ENCODE measurements at regions not wholly inside any gene's neighbourhood (a gene's known extent, or its start where the extent isn't known, plus 50 kb on each side); places are given as distances from the start of the nearest gene placed in this dataset.
A peak's percentile ranks its signal among the peaks of the same experiment; 100 is the strongest.

DNA sequence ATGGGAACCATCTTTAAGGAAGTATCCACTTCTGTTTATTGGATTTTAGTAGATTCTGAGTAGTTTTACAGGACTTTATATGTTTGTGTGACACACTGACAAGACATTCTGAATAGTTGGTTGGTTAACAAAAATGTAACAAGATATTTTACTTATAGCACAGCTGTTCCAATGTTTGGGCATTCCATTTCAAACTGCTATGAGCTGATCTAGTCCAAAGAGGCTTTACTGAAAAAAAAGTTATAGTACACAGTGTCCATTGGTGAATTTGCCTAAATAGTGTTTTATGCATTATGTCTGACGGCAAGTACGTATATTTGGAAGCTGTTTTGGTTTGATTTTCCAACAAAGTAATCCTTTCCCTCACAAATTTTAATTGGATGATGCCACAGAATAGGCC lies 99.1 kb downstream of the SAMD9 start:
- DNase-seq (ENCODE audit: low read depth), result no peak

GRCh38 chr7:93016681-93017381 lies 100.9 kb downstream of the SAMD9 start:
- in situ Hi-C loops (cut with HindIII; ENCODE audit: low sequenced_read_pairs), result no loop called here
- H3K4me3 ChIP-seq (ENCODE audit: low read depth, low read length), result no peak overlapping the region
- TF ChIP-seq CTCF (IDR thresholded peaks at IDR 0.05; ENCODE audit: low read depth, low read length, missing control alignments), result no peak
- no peak for DNase-seq (ENCODE audit: low read depth)

More for the DNA sequence above, 99.1 kb downstream of the SAMD9 start:
- in situ Hi-C loops (cut with HindIII; ENCODE audit: low sequenced_read_pairs), result no loop called here
- no peak for TF ChIP-seq CTCF (IDR thresholded peaks at IDR 0.05; ENCODE audit: low read depth, low read length, missing control alignments)
- no peak overlapping the region for H3K4me3 ChIP-seq (ENCODE audit: low read depth, low read length)

DNA sequence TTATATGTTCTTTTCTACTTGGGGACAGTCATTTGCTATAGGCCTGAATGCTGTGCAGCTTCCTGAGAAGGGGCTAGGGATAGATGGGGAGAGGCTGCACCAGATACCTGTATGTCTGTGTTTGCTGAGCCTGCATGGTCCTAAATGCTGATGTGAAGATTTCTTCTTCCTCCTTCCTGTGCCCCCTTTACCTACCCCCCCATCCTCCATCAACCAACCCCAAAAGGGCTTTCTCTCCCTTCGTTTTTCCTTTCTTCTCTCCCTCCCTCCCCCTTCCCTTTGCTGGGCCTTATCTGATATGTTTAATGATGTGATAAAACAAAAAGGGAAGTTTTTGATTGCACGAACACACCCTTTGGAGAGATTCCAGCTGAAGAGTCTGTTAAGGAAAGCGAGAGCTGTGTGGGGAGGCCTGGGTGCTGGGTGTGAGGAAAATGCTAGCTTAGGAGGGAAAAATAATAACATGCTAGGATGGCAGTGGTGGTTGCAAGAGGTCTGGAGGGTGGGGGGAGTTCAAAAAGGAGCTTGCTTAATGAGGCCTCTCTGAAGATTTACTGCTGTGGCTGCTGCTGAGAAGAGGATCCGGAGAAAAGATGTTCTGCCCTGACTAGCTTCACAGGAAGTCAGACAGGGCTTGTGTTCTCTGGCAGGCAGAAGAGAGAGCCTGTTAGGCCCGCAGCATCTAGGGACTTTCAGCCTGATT lies 101.8 kb downstream of the SAMD9 start:
- in situ Hi-C loops (cut with HindIII; ENCODE audit: low sequenced_read_pairs), result no loop called here

DNA sequence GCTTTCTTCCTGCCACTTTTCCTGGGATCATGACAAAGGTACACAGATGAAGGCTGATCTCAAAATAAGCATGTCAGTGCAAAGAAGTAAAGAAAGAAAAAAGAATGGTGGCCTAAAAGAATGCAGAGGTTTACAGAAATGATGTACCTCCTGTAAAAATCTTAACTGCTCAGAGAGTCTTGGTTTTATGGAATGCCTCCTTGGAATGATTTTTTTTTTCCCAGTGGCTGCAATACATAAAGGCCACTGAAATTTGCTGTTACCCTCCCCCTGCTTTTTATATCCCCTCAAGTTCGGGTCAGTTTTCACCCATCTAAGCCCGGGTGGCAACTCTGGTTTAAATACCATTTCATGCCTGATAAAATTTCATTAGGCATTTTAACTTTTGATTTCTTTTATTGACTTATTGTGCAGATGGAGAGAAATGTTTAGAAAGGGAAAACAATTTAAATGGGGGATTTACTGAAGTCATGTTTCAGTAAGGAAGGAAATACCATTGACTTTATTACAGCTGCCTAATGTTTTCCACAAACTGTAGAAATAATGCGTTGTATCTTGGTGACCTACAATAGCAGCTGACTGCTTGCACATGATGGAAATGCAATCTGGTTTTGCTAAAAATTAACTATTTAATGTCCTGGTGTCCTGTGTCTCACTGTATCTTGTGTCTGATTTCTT lies 102.5 kb downstream of the SAMD9 start:
- no peak for TF ChIP-seq CTCF (IDR thresholded peaks at IDR 0.05; ENCODE audit: low read depth, low read length, missing control alignments)
- H3K4me3 ChIP-seq (ENCODE audit: low read depth, low read length), result no peak overlapping the region
- in situ Hi-C loops (cut with HindIII; ENCODE audit: low sequenced_read_pairs), result no loop called here
- peak; percentile 47 for DNase-seq (ENCODE audit: low read depth)

More for the DNA sequence above, 101.8 kb downstream of the SAMD9 start:
- no peak for TF ChIP-seq CTCF (IDR thresholded peaks at IDR 0.05; ENCODE audit: low read depth, low read length, missing control alignments)
- H3K4me3 ChIP-seq (ENCODE audit: low read depth, low read length), result no peak overlapping the region
- no peak for DNase-seq (ENCODE audit: low read depth)

DNA sequence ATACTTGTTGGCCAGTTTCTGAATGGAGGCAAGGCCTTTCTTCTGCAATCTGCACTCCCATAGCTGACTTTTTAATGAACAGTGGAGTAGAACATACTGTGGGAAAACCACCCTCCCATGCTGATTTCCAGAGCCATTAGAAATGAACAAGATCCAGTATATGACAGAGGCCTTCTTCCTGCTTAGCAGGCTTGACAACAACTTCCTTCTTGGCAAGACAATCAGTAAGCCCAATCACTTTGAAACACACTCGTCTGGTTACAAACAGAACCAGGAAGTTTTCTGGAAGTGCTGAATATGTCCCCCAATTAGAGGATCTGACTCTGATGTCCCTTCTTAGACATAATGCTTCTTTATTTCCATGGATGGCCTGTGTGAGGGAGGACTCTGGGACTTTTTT lies 103.4 kb downstream of the SAMD9 start:
- no peak for DNase-seq (ENCODE audit: low read depth)
- in situ Hi-C loops (cut with HindIII; ENCODE audit: low sequenced_read_pairs), result no loop called here
- no peak overlapping the region for H3K4me3 ChIP-seq (ENCODE audit: low read depth, low read length)
- TF ChIP-seq CTCF (IDR thresholded peaks at IDR 0.05; ENCODE audit: low read depth, low read length, missing control alignments), result no peak

DNA sequence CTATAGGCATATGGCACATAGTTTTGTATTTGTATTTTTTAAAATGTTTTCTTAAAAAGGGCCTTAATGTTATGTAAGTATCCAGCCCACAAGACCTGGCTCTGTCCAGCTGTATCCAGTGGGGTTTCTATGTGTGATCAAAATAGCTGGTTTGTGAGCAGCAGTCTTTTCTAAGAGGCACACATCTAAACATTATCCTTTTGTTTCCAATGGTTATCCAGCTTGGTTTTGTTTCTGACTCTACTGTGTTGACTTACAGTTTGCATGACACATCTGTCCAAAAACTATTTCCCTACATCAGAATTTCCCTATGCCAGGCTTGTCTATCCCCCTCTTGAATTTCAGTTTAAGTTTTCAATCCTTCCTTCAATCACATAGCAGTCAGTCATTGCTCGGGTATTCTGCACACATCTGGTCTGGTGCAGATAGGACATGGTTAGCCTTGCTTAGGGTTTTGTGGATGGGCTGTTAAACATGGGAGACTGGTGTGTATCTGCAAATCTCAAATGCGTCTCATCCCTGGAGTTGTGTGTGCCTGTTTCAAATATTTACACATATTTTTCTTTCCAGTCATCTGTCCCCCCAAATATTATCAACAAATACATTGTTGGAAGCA lies 104.2 kb downstream of the SAMD9 start:
- H3K4me3 ChIP-seq (ENCODE audit: low read depth, low read length), result no peak overlapping the region
- no peak for TF ChIP-seq CTCF (IDR thresholded peaks at IDR 0.05; ENCODE audit: low read depth, low read length, missing control alignments)
- in situ Hi-C loops (cut with HindIII; ENCODE audit: low sequenced_read_pairs), result no loop called here
- no peak for DNase-seq (ENCODE audit: low read depth)
